Breast epithelium (tissue), 4 donors: ENCODE measurements at regions not wholly inside any gene's neighbourhood (a gene's known extent, or its start where the extent isn't known, plus 50 kb on each side); places are given as distances from the start of the nearest gene placed in this dataset.

Experiments used
- DNase-seq, 2 donors: peaks; one replicate each; pipeline ENCODE4 v3.0.0-alpha.2; 2019; ENCODE audit warnings: low spot score in 2 of 2
- H3K27ac ChIP-seq, 2 donors: fragments of 200-600 bp; sonication (generic) in 1 of 2; one replicate each; pipeline ENCODE4 v1.5.1; 2016 to 2019; ENCODE audit warnings: mild to moderate bottlenecking in 1 of 2
- H3K27me3 ChIP-seq, 2 donors: fragments of 200-600 bp; sonication (generic) in 1 of 2; one replicate each; pipeline versions ENCODE4 v1.5.1 to v1.6.0; 2017 to 2019; ENCODE audit warnings: control low read depth in 1 of 2, mild to moderate bottlenecking in 1 of 2
- H3K36me3 ChIP-seq: fragments of 200-600 bp; one replicate; pipeline ENCODE4 v1.5.1; 2019
- H3K4me1 ChIP-seq, 2 donors: fragments of 200-600 bp; sonication (generic); one replicate each; pipeline ENCODE4 v1.5.1; 2016 to 2019; ENCODE audit warnings: control low read depth in 1 of 2
- H3K4me3 ChIP-seq, 3 donors: fragments of 200-600 bp; sonication (generic); 1 replicate in 2 of 3; 2 replicates in 1 of 3; pipeline ENCODE4 v1.5.1; 2016 to 2019; ENCODE audit warnings: mild to moderate bottlenecking in 3 of 3, moderate library complexity in 2 of 3
- H3K9me3 ChIP-seq, 2 donors: fragments of 200-600 bp; sonication (generic) in 1 of 2; one replicate each; pipeline ENCODE4 v1.5.1; 2016 to 2019; ENCODE audit warnings: control low read depth in 1 of 2
- CTCF ChIP-seq, 3 donors: fragments of 450-650 bp; IDR thresholded peaks; one replicate each; pipeline ENCODE4 v1.5.1; 2016 to 2017; ENCODE audit warnings: antibody characterized with exemption in 3 of 3, mild to moderate bottlenecking in 3 of 3, moderate library complexity in 3 of 3
- POLR2A ChIP-seq: fragments of 450-650 bp; IDR thresholded peaks from one replicate; pipeline ENCODE4 v1.6.1; 2016; ENCODE audit warnings: antibody characterized with exemption, mild to moderate bottlenecking, moderate library complexity
- POLR2AphosphoS5 ChIP-seq, 3 donors: sonication (generic); formaldehyde crosslinking; IDR thresholded peaks; one replicate each; pipeline ENCODE4 v1.6.1; 2017; ENCODE audit warnings: antibody characterized with exemption in 3 of 3
- intact Hi-C: fragments of 100-400 bp; cut with DNase I; formaldehyde crosslinking; loops from one replicate; pipeline ENCODE4 v1.15.1; 2023; ENCODE audit warnings: low total_unique reads

- TF ChIP-seq CTCF (IDR thresholded peaks at IDR 0.05): no peak
- TF ChIP-seq POLR2AphosphoS5 (IDR thresholded peaks at IDR 0.05): no peak
- TF ChIP-seq POLR2A: no peak
- no peaks in the 10 kb centered on the region for H3K36me3 ChIP-seq
- no peak overlapping the region for H3K4me3 ChIP-seq
- peak overlapping the region in 1 of 2 donors; percentile 42 for H3K27ac ChIP-seq
- no peaks in the 10 kb centered on the region for H3K27me3 ChIP-seq
- no peaks in the 10 kb centered on the region for H3K9me3 ChIP-seq
- intact Hi-C loops: no loop called here
- no peak for DNase-seq
- H3K4me1 ChIP-seq: no peaks in the 10 kb centered on the region
Observed at GRCh38 chr12:19799895-19800602, 360.8 kb downstream of the AEBP2 start.

GRCh38 chr12:19800884-19801283 lies 361.6 kb downstream of the AEBP2 start:
- Histone ChIP-seq H3K27ac (peak overlapping the region in 1 of 2 donors; percentile 42), H3K4me3 (no peak overlapping the region), H3K9me3 (no peaks in the 10 kb centered on the region), H3K4me1 (no peaks in the 10 kb centered on the region), H3K27me3 (no peaks in the 10 kb centered on the region), H3K36me3 (no peaks in the 10 kb centered on the region)
- no peak for DNase-seq
- intact Hi-C loops: no loop called here
- no peak for TF ChIP-seq CTCF (IDR thresholded peaks at IDR 0.05)
- no peak for TF ChIP-seq POLR2A
- TF ChIP-seq POLR2AphosphoS5 (IDR thresholded peaks at IDR 0.05): no peak

DNA sequence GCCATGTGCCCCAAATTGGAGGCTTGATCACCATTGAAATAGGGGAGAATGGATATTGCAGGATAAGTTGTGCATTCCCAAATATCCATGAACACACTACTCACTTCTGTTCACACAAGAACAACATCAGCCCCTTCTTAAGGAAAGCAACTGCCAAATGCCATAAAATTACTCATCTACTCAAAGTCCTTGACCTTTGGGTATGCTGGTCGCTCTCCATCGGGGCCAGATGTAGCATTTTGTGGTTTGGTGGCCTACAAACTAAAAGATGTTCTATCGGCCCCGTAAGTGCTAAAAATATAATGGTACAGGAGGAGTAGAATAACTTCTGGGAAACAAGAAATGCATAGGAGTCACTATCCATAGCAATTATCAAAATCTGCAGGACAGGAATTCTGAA lies 362.6 kb downstream of the AEBP2 start:
- TF ChIP-seq POLR2A (no peak), CTCF (IDR thresholded peaks at IDR 0.05) (no peak), POLR2AphosphoS5 (IDR thresholded peaks at IDR 0.05) (no peak)
- Histone ChIP-seq H3K9me3 (no peaks in the 10 kb centered on the region), H3K27ac (no peak overlapping the region), H3K27me3 (no peaks in the 10 kb centered on the region), H3K4me1 (no peaks in the 10 kb centered on the region), H3K36me3 (no peaks in the 10 kb centered on the region), H3K4me3 (no peak overlapping the region)
- DNase-seq: no peak
- intact Hi-C loops: no loop called here

DNA sequence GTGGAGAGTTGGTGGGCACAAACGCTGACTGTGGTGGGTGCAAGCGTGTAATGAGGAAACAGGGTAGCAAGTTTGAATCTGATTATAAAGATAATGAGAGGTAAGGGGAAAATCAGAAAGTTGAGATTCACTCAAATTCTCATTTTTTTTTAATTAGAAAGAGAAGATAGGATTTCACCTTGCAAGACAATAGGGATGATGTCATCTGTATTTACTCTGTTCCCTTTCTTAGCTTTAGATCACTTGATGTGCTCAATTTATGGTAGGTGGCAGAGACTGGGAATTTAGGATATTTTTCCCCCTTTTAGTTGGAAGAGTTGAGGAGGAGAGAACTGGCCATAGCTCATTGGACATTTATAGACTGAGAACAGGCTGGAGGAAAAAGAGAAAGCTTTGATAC lies 363.6 kb downstream of the AEBP2 start:
- Histone ChIP-seq H3K27ac (no peak overlapping the region), H3K4me1 (no peaks in the 10 kb centered on the region), H3K27me3 (no peaks in the 10 kb centered on the region), H3K36me3 (no peaks in the 10 kb centered on the region), H3K9me3 (no peaks in the 10 kb centered on the region), H3K4me3 (no peak overlapping the region)
- intact Hi-C loops: no loop called here
- DNase-seq: no peak
- TF ChIP-seq CTCF (IDR thresholded peaks at IDR 0.05): no peak
- TF ChIP-seq POLR2AphosphoS5 (IDR thresholded peaks at IDR 0.05): no peak
- TF ChIP-seq POLR2A: no peak

GRCh38 chr12:19804737-19805136 lies 365.4 kb downstream of the AEBP2 start:
- intact Hi-C loops: no loop called here
- Histone ChIP-seq H3K4me3 (no peak overlapping the region), H3K9me3 (peaks cover 0 to 4% of the 10 kb centered on the region in 2 donors), H3K27ac (no peak overlapping the region), H3K27me3 (no peaks in the 10 kb centered on the region), H3K36me3 (no peaks in the 10 kb centered on the region), H3K4me1 (no peaks in the 10 kb centered on the region)
- TF ChIP-seq POLR2A: no peak
- no peak for TF ChIP-seq CTCF (IDR thresholded peaks at IDR 0.05)
- no peak for TF ChIP-seq POLR2AphosphoS5 (IDR thresholded peaks at IDR 0.05)
- no peak for DNase-seq
